A673 (cell line): ENCODE measurements at regions not wholly inside any gene's neighbourhood (a gene's known extent, or its start where the extent isn't known, plus 50 kb on each side); places are given as distances from the start of the nearest gene placed in this dataset.

Source experiments
- BruUV-seq: library from RNA; stranded (reverse); fragments of 400-500 nt; replicated peaks from 2 replicates; lab custom pipeline; 2021; lab: Mats Ljungman, UMichigan
- CTCF ChIA-PET: fragments of 300-600 bp; sonication (Branson Sonifier 250); formaldehyde crosslinking; loops from one replicate; lab custom pipeline; 2022; ENCODE audit warnings: antibody characterized with exemption; lab: Charles Lee
- POLR2A ChIA-PET: fragments of 300-600 bp; sonication (Branson Sonifier 250); formaldehyde crosslinking; loops from one replicate; lab custom pipeline; 2022; ENCODE audit warnings: antibody characterized with exemption; ENCODE audit not compliant: low non-redundant PET; lab: Charles Lee
- DNase-seq: peaks from one replicate; pipeline ENCODE4 v3.0.0-alpha.2; 2015; ENCODE audit warnings: low spot score
- H3K27ac ChIP-seq: fragments of 200-600 bp; sonication (generic); 2 replicates; pipeline ENCODE4 v1.5.1; 2016; ENCODE audit warnings: mixed run types, low read depth, mild to moderate bottlenecking, mixed read lengths, antibody characterized with exemption, low read length; ENCODE audit not compliant: poor library complexity, severe bottlenecking
- H3K27me3 ChIP-seq: fragments of 200-600 bp; sonication (generic); replicated peaks from 2 replicates; pipeline ENCODE4 v1.6.1; 2017; ENCODE audit warnings: mixed run types, low read depth, mild to moderate bottlenecking, mixed read lengths, antibody characterized with exemption, low read length; ENCODE audit not compliant: insufficient read depth, poor library complexity
- H3K36me3 ChIP-seq: fragments of 200-600 bp; sonication (generic); 2 replicates; pipeline ENCODE4 v1.6.1; 2016; ENCODE audit warnings: mixed run types, mild to moderate bottlenecking, mixed read lengths, antibody characterized with exemption, low read length; ENCODE audit not compliant: insufficient read depth, poor library complexity, severe bottlenecking
- H3K4me1 ChIP-seq: fragments of 200-600 bp; sonication (generic); 2 replicates; pipeline ENCODE4 v1.6.1; 2017; ENCODE audit warnings: mixed run types, mild to moderate bottlenecking, mixed read lengths, antibody characterized with exemption, low read length; ENCODE audit not compliant: insufficient read depth, poor library complexity, severe bottlenecking
- H3K4me3 ChIP-seq: fragments of 200-600 bp; sonication (generic); 2 replicates; pipeline ENCODE4 v1.5.1; 2016; ENCODE audit warnings: low read depth, mixed run types, mild to moderate bottlenecking, mixed read lengths, low read length; ENCODE audit not compliant: poor library complexity, severe bottlenecking
- H3K9me3 ChIP-seq: fragments of 200-600 bp; sonication (generic); 2 replicates; pipeline ENCODE4 v1.6.1; 2016; ENCODE audit warnings: mixed run types, low read depth, mild to moderate bottlenecking, mixed read lengths, antibody characterized with exemption, low read length; ENCODE audit not compliant: poor library complexity, severe bottlenecking
- EZH2 ChIP-seq: fragments of 200-600 bp; sonication (generic); IDR thresholded peaks from 2 replicates; pipeline ENCODE4 v1.6.1; 2017; ENCODE audit warnings: borderline replicate concordance, low read depth, mild to moderate bottlenecking, mixed read lengths, antibody characterized with exemption, low read length; ENCODE audit not compliant: poor library complexity, severe bottlenecking
- intact Hi-C: fragments of 100-400 bp; cut with micrococcal nuclease; formaldehyde crosslinking; loops from one replicate; pipeline ENCODE4 v1.10.0; 2022; ENCODE audit not compliant: unreplicated experiment
- TF ChIP-seq, protein P1 (sequence below): fragments of 300-800, 200-600 bp; sonication (generic); conservative IDR thresholded peaks from 2 replicates; pipeline ENCODE4 v1.5.1; 2017; ENCODE audit warnings: low read depth, mild to moderate bottlenecking, antibody characterized with exemption, low read length, moderate library complexity, mixed read lengths

DNA sequence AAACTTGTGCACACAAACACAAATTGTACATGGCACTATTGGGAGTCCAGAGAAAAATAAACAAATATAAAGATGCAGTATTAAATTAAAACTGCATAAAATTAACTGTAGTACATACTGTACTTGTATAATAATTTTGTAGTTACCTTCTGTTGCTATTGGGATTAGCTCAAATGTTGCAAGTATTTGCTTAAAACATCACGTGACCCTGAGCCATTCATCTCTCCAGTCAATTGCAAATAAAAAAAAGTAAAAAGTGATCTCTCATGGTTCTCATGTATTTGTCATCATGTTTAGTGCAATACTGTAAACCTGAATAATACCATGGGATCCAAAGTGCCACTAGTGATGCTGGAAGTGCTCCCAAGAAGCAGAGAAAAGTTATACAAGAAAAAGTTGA lies 88.1 kb upstream of the NAV3 start:
- TF ChIP-seq, protein P1, sequence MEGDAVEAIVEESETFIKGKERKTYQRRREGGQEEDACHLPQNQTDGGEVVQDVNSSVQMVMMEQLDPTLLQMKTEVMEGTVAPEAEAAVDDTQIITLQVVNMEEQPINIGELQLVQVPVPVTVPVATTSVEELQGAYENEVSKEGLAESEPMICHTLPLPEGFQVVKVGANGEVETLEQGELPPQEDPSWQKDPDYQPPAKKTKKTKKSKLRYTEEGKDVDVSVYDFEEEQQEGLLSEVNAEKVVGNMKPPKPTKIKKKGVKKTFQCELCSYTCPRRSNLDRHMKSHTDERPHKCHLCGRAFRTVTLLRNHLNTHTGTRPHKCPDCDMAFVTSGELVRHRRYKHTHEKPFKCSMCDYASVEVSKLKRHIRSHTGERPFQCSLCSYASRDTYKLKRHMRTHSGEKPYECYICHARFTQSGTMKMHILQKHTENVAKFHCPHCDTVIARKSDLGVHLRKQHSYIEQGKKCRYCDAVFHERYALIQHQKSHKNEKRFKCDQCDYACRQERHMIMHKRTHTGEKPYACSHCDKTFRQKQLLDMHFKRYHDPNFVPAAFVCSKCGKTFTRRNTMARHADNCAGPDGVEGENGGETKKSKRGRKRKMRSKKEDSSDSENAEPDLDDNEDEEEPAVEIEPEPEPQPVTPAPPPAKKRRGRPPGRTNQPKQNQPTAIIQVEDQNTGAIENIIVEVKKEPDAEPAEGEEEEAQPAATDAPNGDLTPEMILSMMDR, result no peak
- TF ChIP-seq EZH2, result no peak
- no peaks in the 10 kb centered on the region for H3K27me3 ChIP-seq
- no peak overlapping the region for H3K4me3 ChIP-seq
- H3K27ac ChIP-seq, result no peak overlapping the region
- BruUV-seq, result no TSS peak
- intact Hi-C loops, result no loop called here
- DNase-seq, result no peak
- H3K4me1 ChIP-seq, result no peaks in the 10 kb centered on the region
- ChIA-PET CTCF (no interaction called here), POLR2A (no interaction called here)
- H3K9me3 ChIP-seq, result no peaks in the 10 kb centered on the region
- no peaks in the 10 kb centered on the region for H3K36me3 ChIP-seq

DNA sequence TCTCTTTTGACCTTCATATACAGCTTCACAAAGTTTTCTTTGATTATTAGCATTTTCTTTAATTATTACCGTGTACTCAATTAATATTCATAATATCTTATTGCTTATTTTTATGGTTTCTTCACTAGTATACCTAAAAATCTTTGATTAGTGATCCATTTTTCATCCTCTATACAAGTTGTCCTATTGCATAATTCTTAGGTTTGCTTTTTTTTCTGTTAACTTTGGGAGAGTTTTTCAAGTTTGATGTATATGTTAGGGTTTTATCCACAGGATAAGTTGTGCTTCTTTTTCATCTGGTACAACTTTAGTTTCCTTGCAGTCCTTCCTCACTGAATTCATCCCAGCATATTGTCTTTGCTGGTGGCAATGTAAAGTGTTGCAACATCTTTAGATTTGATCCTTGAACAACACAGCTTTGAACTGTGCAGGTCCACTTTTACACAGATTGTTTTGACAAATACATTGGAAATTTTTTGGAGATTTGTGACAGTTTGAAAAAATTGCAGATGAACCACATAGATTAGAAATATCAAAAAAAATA lies 88.6 kb upstream of the NAV3 start:
- intact Hi-C loops, result no loop called here
- ChIA-PET POLR2A (no interaction called here), CTCF (no interaction called here)
- no peak overlapping the region for H3K27ac ChIP-seq
- no peaks in the 10 kb centered on the region for H3K27me3 ChIP-seq
- DNase-seq, result no peak
- H3K9me3 ChIP-seq, result no peaks in the 10 kb centered on the region
- TF ChIP-seq EZH2, result no peak
- TF ChIP-seq, protein P1, result no peak
- H3K4me3 ChIP-seq, result no peak overlapping the region
- no peaks in the 10 kb centered on the region for H3K4me1 ChIP-seq
- H3K36me3 ChIP-seq, result no peaks in the 10 kb centered on the region
- no TSS peak for BruUV-seq

DNA sequence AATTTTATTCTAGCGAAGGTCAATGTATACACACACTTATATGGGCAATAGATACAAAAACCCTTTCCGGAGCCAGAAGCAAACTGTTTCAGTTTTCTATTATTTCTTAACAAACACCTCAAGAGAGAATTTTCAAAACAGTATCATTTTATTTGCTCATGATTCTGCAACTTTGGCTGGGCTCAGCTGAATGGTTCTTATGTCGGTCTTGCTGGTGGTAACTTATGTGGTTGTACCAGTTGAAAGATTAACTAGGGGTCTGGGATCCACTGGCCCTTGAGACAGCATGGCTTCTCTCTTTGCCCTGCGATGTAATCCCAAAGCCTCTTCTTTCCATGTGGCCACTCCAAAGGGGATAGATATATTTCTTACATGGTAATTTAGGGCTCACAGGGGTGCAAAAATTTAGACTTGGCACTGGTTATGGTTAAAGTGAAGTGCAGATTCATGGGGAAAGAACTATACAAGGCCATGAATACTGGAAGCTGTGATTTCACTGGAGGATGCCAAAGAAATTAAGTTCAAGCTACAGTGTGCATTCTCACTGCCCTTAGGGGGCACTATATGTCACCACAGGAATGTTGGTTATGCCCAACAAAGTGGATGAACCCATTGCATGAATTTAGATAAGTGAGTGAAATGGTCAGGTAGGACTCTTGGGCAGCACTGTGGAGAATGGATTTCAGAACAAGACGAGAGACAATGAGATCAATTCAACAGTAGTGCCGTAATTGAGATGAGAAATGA lies 94.3 kb upstream of the NAV3 start:
- BruUV-seq, result no TSS peak
- Histone ChIP-seq H3K27ac (no peak overlapping the region), H3K36me3 (no peaks in the 10 kb centered on the region), H3K4me1 (peaks cover 3% of the 10 kb centered on the region), H3K27me3 (no peaks in the 10 kb centered on the region), H3K4me3 (no peak overlapping the region), H3K9me3 (no peaks in the 10 kb centered on the region)
- intact Hi-C loops, result no loop called here
- ChIA-PET POLR2A (no interaction called here), CTCF (no interaction called here)
- DNase-seq, result no peak
- no peak for TF ChIP-seq EZH2
- TF ChIP-seq, protein P1, result no peak
